RPMI8226 (cell line): ENCODE measurements at regions not wholly inside any gene's neighbourhood (a gene's known extent, or its start where the extent isn't known, plus 50 kb on each side); places are given as distances from the start of the nearest gene placed in this dataset.

ENCODE experiments used
- DNase-seq: peaks from one replicate; pipeline ENCODE4 v3.0.0-alpha.2; 2015

DNA sequence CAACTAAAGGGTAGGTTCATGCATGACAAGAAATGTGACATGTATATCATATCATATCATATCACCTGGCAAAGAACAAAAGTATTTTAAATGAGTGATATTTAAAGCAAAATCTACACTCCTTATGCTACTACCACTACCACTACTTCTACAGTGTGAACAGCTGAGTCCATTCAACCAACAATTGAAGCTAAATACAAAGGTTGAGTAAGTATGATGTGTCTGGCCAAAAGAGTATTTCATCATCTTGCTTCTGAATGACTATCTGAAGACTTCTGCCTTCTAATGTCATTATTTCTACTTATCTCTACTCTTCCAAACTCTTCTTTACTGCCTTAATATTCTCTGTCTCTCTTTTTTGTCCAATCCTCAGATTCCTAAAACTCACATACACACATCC, 292.6 kb upstream of the CAND1 start:
- DNase-seq: no peak

DNA sequence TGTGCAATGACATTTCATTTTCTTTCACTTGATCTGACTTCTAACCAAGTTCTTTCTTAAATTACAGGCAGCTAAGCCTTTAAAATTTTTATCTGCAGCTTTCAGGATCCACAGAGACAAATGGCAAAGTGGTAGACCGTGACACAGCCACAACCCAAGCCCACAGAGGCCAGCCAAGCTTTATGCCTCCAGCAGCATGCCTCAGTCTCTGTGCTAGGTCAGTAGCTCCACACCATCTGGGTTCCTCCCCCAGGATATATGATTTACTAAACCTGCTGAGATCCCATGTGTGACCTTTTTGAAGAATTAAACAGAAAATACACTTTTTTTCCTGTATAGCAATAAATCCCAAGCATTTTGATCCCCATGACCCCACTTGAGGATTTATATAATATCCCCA, 290.4 kb upstream of the CAND1 start:
- DNase-seq: no peak

DNA sequence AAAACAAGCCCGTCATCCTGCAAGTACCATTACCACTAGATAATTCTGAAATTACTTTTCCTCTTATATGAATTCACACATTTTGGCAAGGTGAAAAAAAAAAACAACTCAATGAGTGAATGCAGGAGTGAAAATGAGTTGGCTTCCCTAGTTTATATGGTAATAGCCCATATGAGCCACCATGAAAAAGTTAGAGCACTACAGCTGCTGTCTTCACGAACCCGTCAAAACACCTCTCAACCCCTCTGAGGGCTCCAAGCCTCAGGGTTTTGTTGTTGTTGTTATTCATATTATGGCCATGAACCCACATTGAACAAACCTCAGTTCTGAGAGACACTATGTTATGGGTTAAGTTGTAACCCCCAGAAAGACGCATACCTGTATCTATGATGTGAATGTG, 289.9 kb upstream of the CAND1 start:
- no peak for DNase-seq

DNA sequence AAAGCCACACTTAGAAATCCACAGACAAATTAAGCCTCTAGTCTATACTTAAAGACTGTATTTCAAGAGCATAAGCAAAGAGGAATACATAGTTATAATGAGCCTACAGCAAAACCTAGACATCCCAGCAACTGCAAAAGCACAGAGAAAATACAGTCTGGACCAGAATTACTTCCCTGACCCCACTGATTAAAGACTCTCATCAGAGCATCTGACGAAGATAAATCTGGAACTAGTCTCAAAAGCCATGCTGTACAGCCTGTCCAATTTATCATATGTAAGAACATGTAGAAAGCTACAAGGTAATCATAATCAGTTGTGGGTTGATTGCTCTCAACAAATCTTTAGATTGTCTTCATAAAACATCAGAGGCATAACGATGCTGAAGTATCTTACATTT, 285.1 kb upstream of the CAND1 start:
- no peak for DNase-seq

DNA sequence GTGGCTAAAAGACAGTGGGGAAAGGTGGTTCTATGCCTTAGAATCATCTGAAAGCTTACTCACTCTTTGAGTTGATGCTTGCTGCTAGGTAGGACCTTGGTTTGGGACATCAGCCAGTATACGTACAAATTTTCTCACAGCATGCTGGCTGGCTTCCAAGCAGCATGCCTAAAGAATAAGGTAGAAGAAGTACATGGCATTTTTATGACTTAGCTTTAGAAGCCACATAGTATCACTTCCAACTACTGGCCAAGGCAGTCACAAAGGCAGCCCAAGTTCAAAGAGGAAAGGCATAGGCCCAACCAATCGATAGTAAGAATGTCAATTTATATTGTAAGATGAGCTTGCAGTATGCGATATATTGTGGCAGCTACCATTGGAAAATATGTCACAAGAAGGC, 284.2 kb upstream of the CAND1 start:
- DNase-seq: peak; percentile 49

DNA sequence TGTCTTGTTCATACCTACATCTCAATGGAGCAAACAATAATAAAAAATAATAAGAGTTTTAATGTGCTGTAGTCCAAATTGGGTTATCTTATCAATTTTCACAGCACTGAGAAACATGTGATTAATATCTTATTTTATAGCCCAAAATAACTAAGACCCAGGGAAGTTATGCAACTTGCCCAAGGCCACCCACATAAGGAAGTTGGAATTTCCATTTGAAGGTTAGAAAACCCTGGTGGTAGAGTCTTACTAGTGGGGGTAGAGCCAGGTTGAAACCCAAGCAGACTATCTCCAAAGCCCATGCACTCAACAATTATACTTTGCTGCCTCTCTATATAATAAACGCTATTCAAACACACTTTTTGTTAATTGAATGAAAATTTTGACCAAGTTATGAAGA, 270.0 kb upstream of the CAND1 start:
- no peak for DNase-seq

DNA sequence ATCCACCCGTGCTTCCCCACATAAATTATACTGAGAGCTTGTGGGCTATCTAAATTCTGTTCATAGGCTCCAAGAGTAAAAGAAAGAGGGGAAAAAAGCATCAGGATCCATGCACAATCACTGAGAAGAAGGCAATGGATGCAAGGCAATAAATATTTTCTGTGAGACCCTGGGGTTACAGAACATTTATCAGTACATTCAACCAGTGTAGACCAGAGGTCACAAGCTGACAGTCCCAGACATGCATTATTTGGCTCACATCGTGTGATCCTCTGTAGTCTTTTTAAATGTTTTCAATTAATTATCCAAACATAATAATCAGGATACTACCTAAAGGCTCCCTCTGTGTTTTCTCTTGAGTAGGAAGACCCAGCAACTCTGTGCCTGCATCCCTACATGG, 267.9 kb upstream of the CAND1 start:
- no peak for DNase-seq

DNA sequence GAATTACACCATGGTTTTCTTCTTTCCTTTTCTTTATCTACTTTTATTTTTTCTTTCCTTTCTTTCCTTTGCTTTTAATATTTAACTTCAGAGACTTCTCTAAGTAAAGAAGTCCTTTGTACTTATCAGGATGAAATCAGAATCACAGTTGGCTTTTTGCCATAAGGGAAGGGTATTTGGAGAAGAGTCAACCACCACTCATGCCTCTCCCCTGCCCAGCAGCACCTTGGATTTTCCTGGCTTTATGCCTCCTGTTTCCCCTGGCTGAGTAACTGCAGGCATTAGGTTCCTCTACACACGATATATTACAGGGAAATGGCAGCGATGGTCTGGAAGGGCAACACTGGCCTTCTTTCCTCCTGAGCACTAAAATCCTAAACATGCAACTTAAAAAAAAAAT, 266.4 kb upstream of the CAND1 start:
- no peak for DNase-seq

DNA sequence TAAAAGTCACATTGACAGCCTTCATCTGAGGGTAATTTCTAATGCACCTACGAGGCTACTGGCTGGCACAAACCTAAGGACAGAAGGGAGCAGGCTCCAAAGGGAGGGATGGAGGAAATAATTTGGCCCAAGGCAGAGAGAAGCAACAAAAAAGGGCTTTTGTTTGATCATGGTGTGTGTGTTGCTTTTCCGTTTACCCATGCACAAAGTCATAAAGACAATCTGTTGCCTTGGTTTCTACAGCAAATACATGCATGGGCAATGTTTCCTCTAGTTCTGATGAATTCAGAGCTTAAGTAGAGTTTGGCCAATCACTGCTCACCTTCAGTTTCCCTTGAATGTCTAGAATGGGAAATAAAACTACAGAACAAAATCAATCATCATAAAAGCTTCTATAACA, 262.5 kb upstream of the CAND1 start:
- DNase-seq: no peak

DNA sequence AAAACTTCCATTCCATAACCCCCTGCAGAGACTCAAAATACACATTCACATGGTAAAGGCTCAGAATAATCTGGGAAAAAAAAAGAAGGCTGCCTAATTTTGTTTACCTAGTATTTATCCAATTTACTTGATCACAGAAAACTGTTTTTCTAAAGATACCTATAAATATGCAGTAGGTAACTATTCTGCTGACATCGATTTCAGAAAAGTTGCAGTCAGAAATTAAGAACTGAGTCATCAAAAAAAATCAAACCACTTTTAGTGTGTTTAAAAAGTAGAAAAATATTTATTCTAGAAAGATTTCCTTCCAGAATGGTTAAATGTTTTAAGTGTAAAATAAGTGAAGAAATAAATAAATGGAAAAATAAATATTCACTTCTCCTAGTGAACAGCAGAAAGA, 254.5 kb upstream of the CAND1 start:
- no peak for DNase-seq

DNA sequence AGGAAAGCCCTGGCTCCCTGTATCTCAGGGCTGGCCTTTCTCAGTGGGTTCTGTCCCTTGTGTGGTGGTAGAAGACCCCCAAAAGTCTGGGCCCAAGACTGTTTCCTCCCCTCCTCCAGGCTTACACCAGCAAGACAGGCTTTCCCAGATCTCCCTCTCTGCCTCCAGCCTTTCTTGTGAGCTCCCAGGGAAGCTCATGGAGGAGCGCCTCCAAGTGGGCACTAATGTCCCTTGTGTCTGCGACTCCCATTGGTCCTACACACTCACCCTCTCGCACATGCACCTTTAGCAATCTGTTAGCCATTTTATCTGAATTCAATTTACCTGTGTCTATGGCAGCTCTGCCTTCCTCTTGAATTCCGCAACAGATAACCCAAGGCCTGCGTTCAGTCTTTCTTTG, 251.1 kb upstream of the CAND1 start:
- no peak for DNase-seq

DNA sequence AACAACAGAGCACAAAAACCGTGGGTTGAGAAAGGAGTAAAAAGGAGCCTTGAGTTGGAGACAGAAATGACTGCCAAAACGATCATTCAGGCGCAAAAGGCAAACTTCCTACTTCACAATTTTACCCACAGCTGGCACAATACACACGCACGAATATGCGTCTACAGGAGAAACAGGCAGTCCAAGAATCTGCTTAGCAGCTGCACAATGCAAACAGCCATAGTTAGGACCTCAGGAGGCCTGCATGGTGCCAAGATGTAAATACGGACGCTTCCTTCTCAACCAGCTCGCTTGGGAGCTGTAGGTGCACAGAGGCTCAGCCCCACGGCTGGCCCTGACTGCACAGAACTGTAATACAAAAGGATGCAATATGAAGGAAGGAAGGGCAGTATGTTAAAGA, 250.1 kb upstream of the CAND1 start:
- DNase-seq: peak; percentile 53

DNA sequence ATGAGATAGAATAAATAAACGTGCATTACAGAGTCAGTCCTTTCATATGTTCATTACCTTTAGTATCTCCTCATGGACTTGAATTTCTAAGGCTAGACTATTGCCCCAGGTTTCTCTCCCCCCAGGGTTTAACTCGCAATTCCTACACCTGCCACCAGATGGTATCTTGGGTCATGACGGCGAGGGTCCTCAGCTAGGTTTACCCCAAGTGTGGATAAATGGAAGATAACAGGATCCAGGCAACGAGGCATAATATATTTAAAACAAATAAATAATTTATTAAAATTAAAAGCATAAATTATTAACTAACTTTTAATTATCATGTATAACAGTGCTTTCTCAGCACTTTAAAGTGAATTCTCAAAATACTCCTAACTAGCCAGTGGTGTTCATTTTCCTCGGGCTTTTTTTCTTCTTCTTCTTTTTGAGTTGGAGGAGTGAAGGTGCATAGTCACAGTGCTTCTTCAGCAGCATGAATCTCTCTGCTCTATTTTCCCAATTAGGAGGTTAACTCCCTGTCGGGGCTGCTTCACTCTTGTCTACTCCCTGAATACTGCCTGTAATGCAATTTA, 243.5 kb upstream of the CAND1 start:
- DNase-seq: peak; percentile 50

DNA sequence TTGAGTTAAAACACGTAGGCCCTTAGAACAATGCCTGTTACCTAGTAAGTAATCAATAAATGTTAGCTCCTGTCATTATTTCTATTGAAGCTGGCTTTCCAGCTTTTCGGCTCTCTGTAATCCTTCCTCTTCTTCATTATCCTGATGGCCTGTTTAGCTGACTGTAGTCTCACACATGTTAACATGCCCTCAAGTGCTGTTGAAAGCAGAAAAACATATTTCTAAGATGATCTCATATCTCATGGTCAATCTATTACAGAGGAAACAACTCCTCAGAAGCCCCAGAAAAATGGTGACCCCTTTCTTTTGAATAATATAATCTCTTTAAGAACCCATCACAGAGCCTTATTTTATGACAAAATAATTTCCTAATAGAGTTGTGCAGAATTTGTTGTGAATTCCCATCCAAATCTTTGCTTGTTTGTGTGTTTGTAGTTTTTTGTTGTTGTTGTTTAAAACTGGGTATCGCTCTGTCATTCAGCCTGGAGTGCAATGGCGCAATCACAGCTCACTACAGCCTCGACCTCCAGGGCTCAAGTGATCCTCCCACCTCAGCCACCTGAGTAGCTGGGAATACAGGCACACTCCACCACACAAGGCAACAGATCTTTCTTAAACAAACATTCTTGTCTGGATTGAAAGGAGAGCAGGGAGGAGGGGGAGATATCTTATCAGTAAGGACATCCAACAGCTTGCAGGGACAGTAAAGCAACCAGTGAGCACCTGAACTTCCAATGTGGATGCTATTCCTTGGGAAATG, 242.5 kb upstream of the CAND1 start:
- DNase-seq: no peak

DNA sequence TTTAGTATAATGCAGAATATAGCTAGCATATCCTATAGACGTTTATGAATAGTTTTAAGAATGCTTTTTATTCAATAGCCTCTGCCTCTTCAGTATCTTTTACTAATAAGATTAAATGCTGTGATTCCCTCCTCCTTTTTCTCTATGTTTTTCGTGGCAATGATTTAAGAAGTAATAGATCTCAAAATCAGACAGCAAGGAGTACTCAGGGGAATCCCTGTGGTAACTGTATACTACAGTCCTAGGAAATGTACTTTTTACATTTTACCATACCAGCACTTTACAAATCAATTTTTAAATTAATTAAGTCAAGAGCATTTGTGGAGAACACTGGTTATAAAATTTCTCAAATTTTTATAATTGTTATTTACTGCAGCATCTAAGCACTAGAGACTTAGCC, 240.6 kb upstream of the CAND1 start:
- DNase-seq: no peak

DNA sequence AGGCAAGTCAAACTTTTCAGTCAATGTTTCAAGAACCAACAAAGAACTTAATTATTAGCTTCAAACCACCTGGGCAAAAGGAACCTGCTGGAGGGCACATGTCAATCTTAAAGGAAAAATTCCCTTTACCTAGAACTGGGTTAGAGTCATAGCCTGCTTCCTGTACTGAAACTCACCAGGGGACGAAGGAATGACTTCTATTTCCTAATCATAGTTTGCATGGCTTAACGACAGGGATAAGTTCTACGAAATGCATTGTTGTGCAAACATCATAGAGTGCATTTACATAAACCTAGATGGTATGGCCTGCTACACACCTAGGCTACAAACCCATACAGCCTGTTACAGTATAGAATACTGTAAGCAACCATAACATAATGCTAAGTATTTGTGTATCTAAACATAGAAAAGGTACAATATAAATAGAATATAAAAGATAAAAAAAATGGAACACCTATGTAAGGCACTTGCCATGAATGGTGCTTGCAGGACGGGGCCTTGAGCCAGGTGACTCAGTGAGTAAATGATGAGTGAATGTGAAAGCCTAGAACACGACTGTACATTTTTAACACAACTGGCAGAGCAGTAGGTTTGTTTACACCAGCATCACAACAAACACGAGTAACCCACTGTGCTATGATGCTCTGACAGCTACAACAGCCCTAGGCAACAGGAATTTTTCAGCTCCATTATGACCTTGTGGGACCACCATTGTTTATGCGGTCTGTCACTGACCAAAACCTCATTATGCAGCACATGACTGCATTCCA, 234.9 kb upstream of the CAND1 start:
- no peak for DNase-seq

DNA sequence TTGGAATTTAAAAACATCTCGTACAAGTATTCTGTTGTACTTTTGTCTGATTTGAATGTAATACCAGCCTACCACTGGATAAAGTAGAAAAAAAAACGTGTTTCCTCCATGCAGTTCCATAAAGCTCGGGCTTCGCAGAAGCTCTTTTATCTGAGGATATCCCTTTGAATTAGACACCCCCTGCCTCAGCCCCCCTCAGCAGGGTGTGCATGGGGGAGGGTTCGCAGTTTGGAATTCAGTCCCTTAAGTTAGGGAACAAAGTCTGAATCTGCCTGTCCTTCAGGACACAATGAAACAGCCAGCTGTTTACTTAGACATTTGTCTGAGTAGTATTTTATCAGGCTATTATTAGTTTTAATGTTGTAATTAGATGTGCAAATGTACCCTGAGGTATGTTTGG, 234.0 kb upstream of the CAND1 start:
- DNase-seq: no peak

DNA sequence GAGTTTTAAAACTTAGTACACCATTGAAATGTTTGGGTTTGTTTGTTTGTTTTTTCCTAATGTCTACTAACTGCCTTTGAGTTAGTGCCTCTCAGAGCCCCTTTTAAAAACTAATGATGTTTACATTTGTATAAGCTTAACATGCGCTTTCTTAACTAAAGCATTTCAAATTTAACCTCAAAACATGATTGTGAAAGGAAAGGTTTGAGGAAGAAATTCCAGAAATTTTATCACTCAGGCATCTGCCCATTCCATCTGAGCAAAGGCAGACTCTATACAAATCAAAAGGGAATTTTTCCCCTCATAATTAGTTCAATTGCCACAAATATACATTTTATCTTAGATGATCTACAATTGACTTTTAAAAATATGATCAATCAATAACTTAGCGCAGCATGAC, 230.7 kb upstream of the CAND1 start:
- DNase-seq: no peak

DNA sequence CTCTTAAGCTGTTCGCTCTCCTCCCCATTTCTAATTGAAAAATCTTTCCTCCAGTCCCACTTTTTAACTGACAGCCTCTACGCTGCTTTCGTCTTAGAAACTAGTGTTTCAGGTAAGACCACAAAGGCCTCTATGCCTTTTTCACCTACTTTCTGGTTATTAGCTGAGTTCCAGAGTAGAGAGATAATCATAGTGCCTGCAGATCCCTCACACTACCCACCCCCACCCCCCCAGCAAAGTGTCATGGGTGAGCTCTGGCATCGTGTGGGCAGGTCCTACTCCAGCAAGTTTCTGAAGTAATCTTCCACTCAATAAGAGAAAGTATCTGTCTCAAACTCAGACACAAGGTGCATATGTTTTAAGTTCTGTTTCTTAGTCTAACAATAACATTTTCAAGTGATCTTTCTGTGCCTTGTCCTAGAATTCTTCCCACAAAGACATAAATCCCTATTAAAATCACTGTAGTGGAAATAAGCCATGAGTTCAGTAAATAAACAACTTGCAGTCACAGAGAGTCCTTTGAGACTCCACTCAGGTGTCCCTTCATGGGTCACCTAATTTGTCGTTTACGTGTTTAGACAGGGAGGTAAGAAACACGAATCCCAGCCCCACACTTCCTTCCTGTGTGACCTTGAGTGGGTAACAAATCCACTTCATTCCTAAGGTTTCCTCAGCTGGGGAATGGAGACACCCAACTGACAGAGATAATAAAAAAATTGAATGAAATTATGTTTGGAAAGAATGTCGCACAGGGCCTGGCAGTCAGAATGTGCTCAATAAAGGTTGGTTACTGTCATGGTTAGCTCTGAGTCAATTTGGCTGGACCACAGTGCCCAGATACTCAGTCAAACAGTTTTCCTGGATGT, 228.9 kb upstream of the CAND1 start:
- DNase-seq: no peak

DNA sequence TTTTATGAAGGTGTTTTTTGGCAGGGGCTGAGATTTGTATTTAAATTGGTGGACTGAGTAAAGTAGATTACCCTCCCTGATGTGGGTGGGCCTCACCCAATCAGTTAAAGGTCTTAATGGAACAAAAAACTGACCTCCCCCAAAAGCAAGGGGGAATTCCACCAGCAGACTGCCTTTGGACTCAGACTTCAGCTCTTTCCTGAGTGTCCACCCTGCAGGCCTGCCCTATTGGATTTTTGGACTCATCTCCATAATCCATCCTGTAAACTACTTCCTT, 228.4 kb upstream of the CAND1 start:
- no peak for DNase-seq

DNA sequence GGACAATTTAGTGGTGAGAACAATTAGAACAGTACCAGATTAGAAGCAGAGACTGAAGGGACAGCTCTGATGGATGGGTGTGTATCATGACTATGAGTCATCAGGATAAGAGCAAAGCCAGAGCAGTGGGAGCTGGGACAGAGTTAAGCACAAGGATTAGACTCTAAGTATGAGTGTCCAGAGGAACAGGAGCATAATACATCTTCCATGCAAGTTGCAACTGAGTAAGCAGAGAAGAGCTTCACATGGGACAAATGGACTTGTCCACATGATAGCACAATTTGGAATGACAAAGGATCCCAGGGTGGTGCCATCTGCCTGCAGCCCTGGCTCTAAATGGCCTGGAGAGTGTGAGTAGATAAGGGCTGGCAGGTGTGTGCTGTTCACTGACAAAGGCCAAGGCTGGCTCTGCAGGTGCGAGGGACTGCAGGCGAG, 226.4 kb upstream of the CAND1 start:
- no peak for DNase-seq

DNA sequence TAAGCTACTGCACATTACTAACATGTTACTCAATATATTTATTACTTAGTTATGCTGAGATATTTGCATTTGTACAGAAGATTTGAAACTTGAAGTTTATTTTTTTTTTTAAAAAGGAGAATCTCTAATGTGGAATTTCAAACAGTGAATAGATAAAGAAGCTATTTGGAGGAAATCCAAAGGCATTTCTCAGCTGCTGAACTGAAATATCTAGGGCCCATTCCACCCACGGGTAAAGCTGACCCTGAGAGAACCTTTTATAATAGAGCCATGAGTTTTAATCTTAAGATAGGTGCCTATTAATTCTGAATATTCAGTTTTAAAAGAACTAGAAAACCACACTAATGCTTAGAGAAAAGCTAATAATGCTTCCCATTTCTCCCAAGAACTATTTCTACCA, 225.4 kb upstream of the CAND1 start:
- no peak for DNase-seq

DNA sequence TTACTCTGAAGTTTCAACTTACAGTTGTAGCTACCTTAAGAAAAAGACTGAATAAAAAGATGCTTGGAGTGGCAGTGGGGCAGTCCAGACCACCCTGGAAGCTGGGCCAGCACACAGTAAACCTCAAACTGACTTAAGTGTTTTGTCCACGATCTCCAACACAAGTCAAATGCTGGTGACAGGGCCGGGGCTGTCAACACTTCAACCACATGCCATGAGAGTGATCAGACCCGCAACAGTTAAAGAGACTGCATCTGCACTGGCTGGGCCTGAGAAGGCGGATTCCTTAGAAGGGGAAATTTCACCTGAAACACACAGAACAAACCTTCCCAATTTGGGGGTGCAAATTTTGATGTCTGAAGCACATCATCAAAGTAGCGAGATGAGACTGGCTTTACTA, 223.5 kb upstream of the CAND1 start:
- no peak for DNase-seq

DNA sequence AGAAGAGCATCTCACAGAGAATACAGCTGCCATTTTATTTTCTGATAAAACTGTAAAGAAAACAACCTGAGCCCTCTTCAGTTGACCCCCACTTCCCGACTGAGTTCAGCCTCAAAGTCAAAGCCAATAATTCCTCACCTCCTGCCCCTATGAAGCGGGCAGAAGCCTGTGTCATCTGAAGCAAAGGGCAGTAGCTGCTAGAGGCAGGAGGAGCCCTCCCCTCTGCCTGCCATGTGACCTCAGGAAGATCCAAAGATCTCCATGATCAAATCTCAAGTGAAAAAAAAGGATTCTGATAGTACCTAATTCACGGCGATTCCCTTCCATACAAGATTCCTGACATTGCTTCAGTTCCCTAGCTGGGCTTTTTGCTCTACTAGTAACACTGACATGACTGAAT, 223.1 kb upstream of the CAND1 start:
- no peak for DNase-seq
